ENCODE measurements at regions not wholly inside any gene's neighbourhood (a gene's known extent, or its start where the extent isn't known, plus 50 kb on each side); places are given as distances from the start of the nearest gene placed in this dataset.

DNA sequence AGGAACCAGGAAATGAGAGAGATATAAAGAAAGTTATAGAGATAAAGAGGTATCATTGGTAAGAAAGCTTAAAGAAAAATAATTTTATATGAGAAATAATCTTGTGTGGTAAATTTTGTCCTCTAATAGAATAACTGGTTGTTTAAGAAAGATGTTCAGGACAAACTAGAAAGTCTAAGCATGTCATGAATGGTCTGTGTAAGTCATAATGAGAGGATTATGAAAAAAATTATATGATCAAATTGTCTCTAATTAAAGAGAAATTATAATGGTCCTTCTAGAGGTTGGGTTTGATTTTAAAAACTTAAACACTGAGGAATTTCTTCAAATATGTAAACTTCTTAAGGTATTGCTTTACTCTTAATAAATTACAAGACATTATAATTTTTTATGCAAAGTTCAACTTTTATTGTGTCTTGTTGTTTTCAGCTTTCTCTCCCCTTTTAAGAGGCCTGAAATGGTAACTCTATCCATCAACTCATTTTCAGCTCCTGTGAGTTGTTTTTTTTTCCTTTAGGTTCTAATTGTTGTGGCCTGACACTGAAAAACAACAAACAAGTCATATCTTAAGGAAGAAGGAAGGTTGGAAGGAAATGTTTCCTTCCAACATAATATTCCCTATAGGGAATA lies 88.2 kb upstream of the CNOT2 start:
- DNase-seq (ENCODE audit: low spot score) = no peak

DNA sequence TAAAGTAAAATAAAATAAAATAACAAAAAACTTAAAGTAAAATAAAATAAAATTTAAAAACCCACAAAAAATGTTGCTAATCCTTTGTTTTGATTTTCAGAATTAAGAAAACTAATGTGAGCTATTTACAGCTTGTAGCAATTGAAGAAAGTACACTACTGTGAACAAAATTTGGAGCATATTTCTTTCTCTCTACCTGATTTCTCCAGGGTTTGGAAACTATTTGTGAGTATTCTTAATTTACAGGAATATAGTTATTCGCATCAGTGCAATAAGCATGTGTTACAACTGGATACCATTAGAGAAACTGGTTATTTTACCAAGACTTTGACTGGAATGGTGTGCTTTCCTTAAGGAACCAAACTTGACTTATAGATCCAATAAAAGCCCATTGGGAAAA lies 86.1 kb upstream of the CNOT2 start:
- DNase-seq (ENCODE audit: low spot score) = no peak

DNA sequence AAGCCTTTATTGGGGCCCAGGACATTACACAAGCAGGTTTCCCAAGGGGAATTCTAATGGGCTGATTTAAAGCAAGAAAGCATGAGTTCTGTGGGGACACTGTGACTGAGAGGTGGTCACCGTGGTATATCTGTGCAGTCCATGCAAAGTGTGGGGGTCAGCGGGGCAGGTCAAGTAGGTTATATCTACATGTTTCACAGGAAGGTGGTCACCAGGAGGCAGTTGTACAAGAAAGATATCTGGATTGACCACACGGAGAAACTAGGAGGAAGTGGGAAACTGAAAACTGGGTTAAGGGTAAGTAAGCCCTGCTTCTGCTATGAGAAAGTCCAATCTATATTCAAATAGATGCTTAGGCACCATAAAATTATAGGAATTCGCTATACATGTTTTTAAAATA lies 77.8 kb upstream of the CNOT2 start:
- DNase-seq (ENCODE audit: low spot score) = no peak

DNA sequence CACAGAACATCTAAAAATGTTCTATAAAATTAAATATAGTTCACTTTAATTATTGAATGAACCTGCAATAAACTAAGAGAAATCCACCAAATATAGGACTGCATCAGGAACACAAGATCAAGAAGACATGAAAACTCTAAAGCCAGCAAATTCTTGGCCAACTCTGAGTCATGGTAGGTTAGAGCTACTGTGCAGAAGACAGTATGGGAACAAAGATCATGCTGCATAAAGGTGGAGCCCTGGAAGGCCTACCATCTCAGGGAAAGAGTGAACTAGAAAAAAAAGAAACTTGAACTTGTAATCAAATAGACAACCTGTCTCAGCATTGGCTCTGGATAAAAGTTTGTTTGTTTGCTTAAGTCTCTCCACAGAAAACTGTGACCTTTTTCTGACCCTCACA lies 66.9 kb upstream of the CNOT2 start:
- DNase-seq (ENCODE audit: low spot score) = no peak

DNA sequence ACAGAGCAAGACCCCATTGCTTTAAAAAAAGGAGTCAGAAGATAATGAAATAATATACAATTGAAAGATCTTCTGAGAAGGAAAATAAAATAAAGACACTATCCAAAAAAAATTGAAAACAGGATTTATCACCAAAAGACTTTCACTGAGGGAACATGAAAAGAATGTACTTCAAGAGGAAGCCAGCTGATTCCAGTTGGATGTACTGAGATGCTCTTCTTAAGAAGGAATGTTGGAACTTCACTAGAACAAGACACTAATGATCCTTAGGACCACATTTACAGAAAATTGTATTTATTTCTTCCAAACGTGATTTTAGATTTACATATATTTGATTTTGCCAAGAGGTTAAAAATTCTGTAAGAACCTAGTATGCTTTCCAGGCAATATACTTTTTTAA lies 65.6 kb upstream of the CNOT2 start:
- no peak for DNase-seq (ENCODE audit: low spot score)

DNA sequence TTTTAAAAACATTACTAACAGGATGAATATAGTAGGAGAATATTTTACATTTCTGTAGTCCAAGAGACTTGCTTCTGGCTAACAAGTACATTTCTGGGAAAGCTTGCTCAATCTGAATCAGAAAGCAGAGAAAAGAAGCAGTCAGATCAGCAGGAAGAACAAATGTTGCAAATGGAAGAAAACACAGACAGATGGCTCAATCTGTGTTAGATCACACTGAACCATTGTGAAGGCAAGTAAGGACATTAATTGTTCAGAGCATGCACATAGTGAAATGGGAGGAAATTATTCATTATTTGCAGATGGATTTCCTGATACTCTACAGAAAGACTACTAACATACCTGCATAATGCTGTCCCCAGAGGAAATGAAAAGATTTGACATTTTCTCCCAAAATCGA lies 65.2 kb upstream of the CNOT2 start:
- no peak for DNase-seq (ENCODE audit: low spot score)

DNA sequence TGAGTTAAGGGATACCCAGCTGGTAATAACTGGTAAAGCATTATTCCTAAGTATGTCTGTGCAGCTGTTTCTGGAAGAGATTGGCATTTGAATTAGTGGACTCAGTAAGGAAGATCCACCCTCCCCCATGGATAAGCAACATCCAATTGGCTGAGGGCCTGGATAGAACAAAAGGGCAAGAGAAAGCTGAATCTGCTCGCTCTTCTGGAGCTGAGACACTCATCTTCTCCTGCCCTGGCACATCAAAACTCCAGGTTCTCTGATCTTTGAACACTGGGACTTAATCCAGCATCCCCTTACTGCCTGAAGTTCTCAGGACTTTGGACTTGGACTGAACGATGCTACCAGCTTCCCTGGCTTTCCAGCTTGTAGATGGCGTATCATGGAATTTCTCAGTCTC lies 63.1 kb upstream of the CNOT2 start:
- DNase-seq (ENCODE audit: low spot score) = no peak

DNA sequence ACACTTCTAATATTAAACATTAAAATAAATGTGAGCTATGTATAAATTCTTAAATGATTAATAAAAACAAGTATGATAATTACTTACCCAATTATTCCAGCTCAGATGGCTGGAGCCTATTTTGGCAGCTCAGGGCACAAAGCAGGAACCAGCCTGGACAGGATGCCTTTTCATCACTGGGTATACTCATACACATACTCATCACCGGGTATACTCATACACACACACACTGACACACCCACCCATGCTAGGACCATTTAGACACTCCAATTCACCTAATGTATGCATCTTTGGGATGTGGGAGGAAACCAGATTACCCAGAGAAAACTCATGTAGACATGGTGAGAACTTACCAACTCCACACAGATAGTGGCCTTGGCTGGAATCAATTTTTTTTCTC lies 57.9 kb upstream of the CNOT2 start:
- no peak for DNase-seq (ENCODE audit: low spot score)

DNA sequence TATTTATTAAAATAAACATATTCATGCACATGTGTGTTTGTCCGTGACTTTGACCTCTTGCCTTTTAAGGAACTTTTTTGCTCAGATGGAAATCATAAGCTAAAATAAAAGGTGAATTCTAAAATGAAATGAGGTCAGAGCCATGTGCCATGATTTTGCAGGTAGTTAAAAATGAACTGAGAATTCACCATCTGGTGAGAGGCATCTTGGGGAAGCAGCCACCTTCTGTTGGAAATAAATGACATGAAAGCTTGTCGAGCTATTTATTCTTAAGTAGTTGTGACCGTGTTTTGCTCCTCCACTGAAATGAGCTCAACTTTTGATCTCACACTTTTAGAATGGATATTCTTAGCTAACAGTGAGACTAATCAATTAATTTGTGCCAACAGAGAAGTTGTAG lies 56.8 kb upstream of the CNOT2 start:
- DNase-seq (ENCODE audit: low spot score) = no peak

DNA sequence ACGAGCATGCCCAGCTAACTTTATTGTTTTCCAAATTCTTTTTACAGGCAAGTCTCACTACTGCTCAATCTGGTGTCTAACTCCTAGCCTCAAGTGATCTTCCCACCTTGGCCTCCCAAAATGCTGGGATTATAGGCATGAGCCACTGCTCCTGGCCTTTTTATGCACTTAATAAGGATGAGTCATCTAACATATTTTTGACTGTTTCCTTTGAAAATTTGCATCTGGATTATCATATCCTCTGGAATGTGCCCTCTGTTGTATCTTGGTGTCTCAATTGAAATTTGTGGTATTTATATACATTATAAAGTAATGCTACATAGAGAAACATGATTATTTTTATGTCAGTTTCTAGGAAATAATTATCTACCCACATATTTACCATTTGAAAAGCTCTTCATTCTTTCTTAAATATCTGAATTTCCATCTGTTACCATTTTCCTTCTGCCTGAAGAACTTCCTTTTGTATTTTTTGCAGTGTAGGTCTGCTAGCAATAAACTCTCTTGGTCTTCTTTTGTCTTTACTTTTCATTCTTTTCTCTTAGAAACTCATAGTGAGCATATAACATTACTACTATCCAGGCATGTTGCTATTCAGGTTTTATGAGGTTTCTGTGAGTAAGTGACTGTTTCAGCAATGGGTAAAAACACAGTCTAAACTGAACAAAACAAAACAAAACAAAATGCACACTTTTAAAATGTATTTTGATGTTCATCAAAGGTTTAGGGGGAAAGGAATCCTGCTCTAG lies 52.8 kb upstream of the CNOT2 start:
- no peak for DNase-seq (ENCODE audit: low spot score)
